ENCODE measurements at regions not wholly inside any gene's neighbourhood (a gene's known extent, or its start where the extent isn't known, plus 50 kb on each side); places are given as distances from the start of the nearest gene placed in this dataset.

- TF ChIP-seq, protein P1, sequence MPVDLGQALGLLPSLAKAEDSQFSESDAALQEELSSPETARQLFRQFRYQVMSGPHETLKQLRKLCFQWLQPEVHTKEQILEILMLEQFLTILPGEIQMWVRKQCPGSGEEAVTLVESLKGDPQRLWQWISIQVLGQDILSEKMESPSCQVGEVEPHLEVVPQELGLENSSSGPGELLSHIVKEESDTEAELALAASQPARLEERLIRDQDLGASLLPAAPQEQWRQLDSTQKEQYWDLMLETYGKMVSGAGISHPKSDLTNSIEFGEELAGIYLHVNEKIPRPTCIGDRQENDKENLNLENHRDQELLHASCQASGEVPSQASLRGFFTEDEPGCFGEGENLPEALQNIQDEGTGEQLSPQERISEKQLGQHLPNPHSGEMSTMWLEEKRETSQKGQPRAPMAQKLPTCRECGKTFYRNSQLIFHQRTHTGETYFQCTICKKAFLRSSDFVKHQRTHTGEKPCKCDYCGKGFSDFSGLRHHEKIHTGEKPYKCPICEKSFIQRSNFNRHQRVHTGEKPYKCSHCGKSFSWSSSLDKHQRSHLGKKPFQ (CRISPR knock-in tag; IDR thresholded peaks at IDR 0.05; ENCODE audit: insufficient replicate concordance) = no peak
- no peak for TF ChIP-seq ZNF383 (CRISPR knock-in tag; IDR thresholded peaks at IDR 0.05; ENCODE audit: borderline replicate concordance)
- no peak for TF ChIP-seq KDM3A (CRISPR knock-in tag; IDR thresholded peaks at IDR 0.05; ENCODE audit: low read depth)
- no peak for TF ChIP-seq RELA (CRISPR knock-in tag; IDR thresholded peaks at IDR 0.05)
- no peak for TF ChIP-seq TOPORS (CRISPR knock-in tag; IDR thresholded peaks at IDR 0.05)
- no peak for TF ChIP-seq GABPA (IDR thresholded peaks at IDR 0.05; ENCODE audit: low read depth, low read length)
- TF ChIP-seq GABPA (CRISPR knock-in tag; IDR thresholded peaks at IDR 0.05; ENCODE audit: low read depth) = no peak
- no peak for TF ChIP-seq ZNF616 (CRISPR knock-in tag; IDR thresholded peaks at IDR 0.05; ENCODE audit: low read depth)
Observed at GRCh38 chr11:134830312-134830711, 418.3 kb upstream of the B3GAT1 start (continued).

GRCh38 chr11:134823970-134824369 lies 411.9 kb upstream of the B3GAT1 start:
- 1% methylated on average over 4 of the region's 4 CpGs for WGBS (ENCODE audit: low lambda C conversion rate)
- Histone ChIP-seq H3K27ac (ENCODE audit: extremely low read length, insufficient read depth, low read length) (no peak overlapping the region), H4K20me1 (ENCODE audit: insufficient read depth, low read length) (no peaks in the 10 kb centered on the region), H3K27me3 (ENCODE audit: control insufficient read depth in 1 of 2, insufficient read depth in 2 of 2, low read length in 2 of 2) (peaks cover 0 to 2% of the 10 kb centered on the region in 2 experiments; a peak in 2 of 5 replicates), H3K4me2 (ENCODE audit: low read depth, low read length) (no peak overlapping the region), H3K4me1 (ENCODE audit: insufficient read depth, low read length) (no peaks in the 10 kb centered on the region), H3K79me2 (ENCODE audit: insufficient read depth, low read length) (no peaks in the 10 kb centered on the region), H3K36me3 (replicated peaks in 1 of 2; ENCODE audit: control insufficient read depth in 1 of 2, insufficient read depth in 2 of 2, low read length in 2 of 2) (no peaks in the 10 kb centered on the region), H3K9ac (ENCODE audit: insufficient read depth, low read depth, low read length) (no peak overlapping the region), H3K9me3 (ENCODE audit: low read length) (no peaks in the 10 kb centered on the region; the same call in 1 of the 2 replicates), H3K4me3 (replicated peaks in 1 of 3; ENCODE audit: insufficient read depth in 1 of 3, low read depth in 2 of 3, low read length in 3 of 3) (no peak overlapping the region), H2AFZ (ENCODE audit: low read length) (no peak overlapping the region)
- ATAC-seq (no peak), DNase-seq (ENCODE audit: low spot score) (no peak), FAIRE-seq (no peak)
- CTCF ChIA-PET (ENCODE audit: low intra/inter-chr PET ratio, low total read pairs) = no interaction called here
- intact Hi-C loops (cut with micrococcal nuclease; ENCODE audit: unreplicated experiment) = no loop called here
- POLR2A ChIA-PET = no interaction called here
- no TSS peak for BruUV-seq (replicated peaks)
- in situ Hi-C loops (cut with HindIII; ENCODE audit: extremely low pct_ligation_motif_present, low pct_unique_long_range_greater_than_20kb) = loop anchor here (10.0 kb wide), 1 partner anchor 59 kb away; no protein-coding TSS in a partner anchor
- TF ChIP-seq ZBTB38 (CRISPR knock-in tag; IDR thresholded peaks at IDR 0.05) = no peak
- TF ChIP-seq FOSL1 (CRISPR knock-in tag; IDR thresholded peaks at IDR 0.05; ENCODE audit: borderline replicate concordance) = no peak
- no peak for TF ChIP-seq CENPT (CRISPR knock-in tag; IDR thresholded peaks at IDR 0.05; ENCODE audit: low read depth)
- no peak for TF ChIP-seq PRPF4 (IDR thresholded peaks at IDR 0.05; ENCODE audit: low read depth, low read length, poor library complexity, severe bottlenecking)
- TF ChIP-seq, protein P2, sequence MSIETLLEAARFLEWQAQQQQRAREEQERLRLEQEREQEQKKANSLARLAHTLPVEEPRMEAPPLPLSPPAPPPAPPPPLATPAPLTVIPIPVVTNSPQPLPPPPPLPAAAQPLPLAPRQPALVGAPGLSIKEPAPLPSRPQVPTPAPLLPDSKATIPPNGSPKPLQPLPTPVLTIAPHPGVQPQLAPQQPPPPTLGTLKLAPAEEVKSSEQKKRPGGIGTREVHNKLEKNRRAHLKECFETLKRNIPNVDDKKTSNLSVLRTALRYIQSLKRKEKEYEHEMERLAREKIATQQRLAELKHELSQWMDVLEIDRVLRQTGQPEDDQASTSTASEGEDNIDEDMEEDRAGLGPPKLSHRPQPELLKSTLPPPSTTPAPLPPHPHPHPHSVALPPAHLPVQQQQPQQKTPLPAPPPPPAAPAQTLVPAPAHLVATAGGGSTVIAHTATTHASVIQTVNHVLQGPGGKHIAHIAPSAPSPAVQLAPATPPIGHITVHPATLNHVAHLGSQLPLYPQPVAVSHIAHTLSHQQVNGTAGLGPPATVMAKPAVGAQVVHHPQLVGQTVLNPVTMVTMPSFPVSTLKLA (IDR thresholded peaks at IDR 0.05) = no peak
- TF ChIP-seq, protein P3, sequence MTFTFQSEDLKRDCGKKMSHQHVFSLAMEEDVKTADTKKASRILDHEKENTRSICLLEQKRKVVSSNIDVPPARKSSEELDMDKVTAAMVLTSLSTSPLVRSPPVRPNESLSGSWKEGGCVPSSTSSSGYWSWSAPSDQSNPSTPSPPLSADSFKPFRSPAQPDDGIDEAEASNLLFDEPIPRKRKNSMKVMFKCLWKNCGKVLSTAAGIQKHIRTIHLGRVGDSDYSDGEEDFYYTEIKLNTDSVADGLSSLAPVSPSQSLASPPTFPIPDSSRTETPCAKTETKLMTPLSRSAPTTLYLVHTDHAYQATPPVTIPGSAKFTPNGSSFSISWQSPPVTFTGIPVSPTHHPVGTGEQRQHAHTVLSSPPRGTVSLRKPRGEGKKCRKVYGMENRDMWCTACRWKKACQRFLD (CRISPR knock-in tag; IDR thresholded peaks at IDR 0.05; ENCODE audit: borderline replicate concordance) = no peak
- TF ChIP-seq POLR2G (IDR thresholded peaks at IDR 0.05; ENCODE audit: low read depth, low read length) = no peak
- TF ChIP-seq REL (CRISPR knock-in tag; conservative IDR thresholded peaks at IDR 0.05) = no peak
- TF ChIP-seq ZNF576 (CRISPR knock-in tag; IDR thresholded peaks at IDR 0.05) = no peak
- TF ChIP-seq, protein P4, sequence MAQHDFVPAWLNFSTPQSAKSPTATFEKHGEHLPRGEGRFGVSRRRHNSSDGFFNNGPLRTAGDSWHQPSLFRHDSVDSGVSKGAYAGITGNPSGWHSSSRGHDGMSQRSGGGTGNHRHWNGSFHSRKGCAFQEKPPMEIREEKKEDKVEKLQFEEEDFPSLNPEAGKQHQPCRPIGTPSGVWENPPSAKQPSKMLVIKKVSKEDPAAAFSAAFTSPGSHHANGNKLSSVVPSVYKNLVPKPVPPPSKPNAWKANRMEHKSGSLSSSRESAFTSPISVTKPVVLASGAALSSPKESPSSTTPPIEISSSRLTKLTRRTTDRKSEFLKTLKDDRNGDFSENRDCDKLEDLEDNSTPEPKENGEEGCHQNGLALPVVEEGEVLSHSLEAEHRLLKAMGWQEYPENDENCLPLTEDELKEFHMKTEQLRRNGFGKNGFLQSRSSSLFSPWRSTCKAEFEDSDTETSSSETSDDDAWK (CRISPR knock-in tag; IDR thresholded peaks at IDR 0.05) = no peak
